GM18867 (cell line): ENCODE measurements at regions not wholly inside any gene's neighbourhood (a gene's known extent, or its start where the extent isn't known, plus 50 kb on each side); places are given as distances from the start of the nearest gene placed in this dataset.
"Not testable (repeated sequence)": the region's sequence is repeated elsewhere in the genome, so short reads cannot be mapped to it uniquely, and the experiment has no call there.

Experiments used
- ATAC-seq: cut with Tn5 transposase; IDR thresholded peaks from one replicate; pipeline ENCODE4 v1.9.1; 2021; ENCODE audit warnings: mild to moderate bottlenecking, moderate library complexity; ENCODE audit not compliant: unreplicated experiment

DNA sequence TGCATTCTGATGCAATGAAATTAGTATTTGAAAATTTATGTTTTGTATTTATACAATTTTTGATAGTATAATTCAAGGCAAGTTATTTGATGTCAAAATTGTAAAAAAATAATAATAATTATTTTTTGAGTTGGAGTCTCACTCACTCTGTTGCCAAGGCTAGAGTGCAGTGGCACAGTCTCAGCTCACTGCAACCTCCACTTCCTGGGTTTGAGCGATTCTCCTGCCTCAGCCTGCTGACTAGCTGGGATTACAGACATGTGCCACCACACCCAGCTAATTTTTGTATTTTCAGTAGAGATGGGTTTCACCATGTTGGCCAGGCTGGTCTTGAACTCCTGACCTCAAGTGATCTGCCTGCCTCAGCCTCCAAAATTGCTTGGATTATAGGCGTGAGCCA, 342.4 kb upstream of the ARPP21 start:
- not testable (repeated sequence) for ATAC-seq

DNA sequence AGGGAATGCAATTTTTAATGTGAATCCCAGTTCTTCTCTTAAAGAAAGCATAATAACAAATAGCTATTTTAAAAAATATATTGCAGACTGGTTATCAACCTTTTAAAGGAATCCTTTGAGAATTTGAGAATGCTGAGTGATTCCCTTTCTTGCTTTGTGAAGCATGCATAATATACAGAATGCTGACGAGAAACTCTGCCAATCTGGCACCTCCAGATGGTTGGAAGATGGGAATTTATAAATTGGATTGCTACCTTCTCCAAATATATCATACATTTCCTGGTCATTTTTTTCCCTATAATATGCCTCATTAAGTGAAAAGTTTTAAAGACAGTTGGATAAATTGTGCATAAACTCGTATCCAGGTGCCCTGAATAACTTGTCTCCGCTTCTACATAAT, 333.9 kb upstream of the ARPP21 start:
- ATAC-seq: no peak

DNA sequence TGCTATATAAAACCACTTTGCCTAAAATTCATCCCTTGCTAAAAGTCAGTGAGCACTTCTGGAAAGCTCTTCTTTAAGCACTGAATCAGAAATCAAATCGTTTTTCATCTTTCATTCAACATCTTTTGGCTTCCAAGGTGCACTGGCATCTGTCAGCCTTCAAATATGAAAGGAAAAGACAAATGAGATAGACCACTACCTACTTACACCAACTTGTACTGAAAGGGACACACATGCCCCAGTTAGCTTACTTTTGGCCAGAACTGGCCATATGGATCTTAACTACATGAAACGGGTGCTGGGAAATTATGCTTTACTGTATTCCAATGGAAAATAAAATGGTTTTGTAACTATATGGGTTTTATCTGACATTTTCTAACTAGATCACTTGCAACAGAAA, 332.0 kb upstream of the ARPP21 start:
- ATAC-seq: no peak

DNA sequence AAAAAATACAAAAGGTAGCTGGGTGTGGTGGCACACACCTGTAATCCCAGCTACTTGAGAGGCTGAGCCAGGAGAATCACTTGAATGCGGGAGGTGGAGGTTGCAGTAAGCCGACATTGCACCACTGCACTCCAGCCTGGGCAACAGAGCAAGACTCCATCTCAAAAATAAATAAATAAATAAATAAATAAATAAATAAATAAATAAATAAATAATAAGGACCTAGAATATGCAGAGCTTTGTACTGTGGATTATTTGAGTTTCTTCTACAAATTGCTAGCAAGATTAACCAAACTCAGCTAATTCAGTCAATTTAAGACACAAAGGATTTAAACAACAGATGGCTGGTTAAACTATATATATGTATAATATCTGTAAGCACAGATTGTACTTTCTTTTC, 322.5 kb upstream of the ARPP21 start:
- ATAC-seq: not testable (repeated sequence)

DNA sequence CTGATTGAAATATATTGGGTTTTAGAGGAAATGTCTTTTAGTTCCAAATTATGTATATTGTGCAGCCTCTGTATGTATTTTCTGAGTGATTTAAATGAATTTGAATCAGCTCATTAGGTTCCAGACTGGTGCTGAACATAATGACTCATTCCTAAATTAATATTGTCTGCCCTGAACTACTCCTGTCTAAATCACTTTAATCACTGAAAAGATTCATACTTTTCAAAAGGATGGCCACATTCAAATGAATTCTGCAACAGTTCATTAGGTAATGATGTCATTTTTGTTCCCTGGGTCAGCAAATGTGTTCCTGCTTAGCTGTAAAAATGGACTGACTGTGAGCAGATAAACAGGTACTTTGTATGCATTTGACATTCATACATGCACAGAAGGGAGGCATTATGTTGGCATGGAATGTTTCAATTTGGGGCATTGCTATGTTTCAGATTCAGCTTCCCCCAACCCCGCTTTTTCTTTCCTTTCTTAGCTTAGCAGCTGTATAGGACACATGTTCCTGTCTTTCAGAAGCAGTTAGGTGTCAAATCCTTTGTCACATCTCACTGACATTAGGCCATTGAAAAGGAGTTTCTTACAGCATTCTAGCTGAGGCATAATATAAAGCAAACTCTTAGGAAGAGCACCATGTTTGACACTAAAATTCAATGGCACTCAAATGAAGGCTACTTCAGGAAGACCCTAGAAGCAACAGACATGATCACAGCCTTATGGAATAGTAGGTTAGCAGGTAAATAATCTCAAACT, 318.5 kb upstream of the ARPP21 start:
- no peak for ATAC-seq

DNA sequence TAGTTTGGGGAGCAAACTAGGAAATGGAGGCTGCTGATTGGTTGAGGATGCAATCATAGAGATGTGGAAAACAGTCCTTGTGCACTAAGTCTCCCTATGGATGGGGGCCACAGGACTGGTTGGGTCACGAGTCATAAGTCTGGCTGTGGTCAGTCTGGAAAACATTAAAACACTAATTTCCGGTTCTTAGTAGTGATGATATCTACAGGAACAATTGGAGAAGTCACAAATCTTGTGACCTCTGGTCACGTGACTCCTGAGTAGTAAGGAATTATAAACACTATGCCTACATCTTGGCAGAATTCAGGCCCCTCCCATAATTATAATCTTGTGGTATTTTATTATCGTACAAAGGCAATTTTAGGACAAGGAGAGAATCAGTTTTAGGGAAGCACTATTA, 317.3 kb upstream of the ARPP21 start:
- ATAC-seq: no peak

DNA sequence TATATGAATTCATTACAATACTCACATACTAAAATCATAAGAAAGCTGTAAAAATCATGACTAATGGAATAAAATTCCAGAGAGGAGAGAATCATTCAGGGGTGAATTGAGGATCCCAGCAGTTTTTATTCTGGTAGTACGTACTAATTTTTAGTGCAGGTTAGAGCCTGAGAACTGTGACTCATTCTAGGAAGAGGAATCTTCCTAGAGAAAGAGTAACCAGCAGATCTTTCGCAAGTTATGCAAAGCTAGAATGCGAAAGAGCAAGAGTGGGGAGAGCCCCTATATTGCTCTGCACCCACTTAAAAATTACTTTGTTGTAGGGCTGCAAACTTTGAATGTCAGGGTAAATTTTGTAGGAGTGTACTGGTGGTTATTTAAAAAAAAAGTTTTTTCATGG, 303.6 kb upstream of the ARPP21 start:
- no peak for ATAC-seq

DNA sequence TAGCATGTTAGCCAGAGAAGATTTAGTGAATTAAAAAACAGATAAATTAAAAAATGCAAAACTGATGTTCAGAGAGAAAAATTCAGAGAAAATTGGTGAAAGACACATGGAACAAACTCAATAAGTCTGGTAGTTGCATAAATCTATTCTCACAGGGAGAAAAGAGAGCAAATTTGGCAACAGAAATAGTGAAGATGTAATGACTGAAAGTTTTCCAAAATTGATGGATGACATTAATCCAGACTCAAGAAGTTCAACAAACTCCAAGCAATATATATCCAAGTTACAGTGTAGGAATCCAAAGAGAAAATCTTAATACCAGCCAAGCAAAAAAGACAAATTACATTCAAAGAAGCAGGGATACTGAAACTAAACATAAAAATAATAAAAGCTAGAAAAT, 302.7 kb upstream of the ARPP21 start:
- no peak for ATAC-seq

DNA sequence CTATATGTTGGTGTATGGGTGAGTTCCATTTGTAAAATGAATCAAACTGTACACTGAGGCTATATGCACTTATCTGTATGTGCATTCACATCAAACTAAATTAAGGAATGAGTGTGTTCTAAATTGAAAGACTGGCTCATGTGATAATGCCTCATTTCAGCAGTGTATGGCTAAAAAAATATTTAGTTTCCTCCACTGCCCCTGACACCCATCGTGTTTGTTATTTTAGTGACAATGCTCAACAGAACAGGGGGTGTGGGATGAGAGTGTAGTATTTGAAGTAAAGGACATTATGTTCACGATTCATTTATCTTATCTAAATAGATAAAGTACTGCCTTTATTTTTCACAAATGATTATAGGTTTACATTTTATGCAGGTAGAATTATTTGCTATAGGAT, 301.1 kb upstream of the ARPP21 start:
- no peak for ATAC-seq

DNA sequence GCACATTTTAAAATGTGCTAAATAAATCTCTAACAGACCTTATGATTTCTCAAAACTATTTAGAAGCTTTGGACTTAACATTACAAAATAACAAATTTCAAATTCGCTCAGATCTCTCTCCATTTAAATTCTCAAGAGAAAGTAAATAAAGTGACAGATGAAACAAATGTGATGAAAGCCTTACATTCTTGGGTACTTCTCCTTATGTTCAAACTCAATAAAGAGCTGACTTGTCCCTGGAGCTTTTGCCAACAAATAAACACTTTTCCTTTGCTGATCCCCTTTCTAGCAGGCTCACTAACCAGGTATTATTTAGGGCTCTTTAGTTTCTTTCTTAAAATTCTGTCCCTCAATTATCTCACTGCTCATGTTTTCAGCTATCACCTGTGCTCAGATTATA, 259.1 kb upstream of the ARPP21 start:
- ATAC-seq: no peak

DNA sequence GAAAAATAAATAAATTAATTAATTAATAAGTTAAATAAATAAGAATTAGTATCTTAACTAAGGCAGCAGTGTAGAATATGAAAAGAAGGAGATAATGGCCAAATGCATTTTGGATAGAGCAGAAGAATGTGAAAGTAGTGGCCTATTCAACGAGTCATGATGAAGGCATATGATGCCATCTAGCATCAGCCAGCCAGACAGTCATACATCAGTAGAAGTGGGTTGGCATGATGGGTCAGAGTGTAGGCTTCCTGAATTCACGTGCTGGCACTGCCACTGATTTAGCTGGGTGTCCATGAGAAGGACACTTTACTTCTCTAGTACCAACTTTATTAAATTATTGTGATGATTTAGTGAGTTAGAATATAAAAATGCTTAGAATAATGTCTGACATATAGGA, 256.1 kb upstream of the ARPP21 start:
- no peak for ATAC-seq

DNA sequence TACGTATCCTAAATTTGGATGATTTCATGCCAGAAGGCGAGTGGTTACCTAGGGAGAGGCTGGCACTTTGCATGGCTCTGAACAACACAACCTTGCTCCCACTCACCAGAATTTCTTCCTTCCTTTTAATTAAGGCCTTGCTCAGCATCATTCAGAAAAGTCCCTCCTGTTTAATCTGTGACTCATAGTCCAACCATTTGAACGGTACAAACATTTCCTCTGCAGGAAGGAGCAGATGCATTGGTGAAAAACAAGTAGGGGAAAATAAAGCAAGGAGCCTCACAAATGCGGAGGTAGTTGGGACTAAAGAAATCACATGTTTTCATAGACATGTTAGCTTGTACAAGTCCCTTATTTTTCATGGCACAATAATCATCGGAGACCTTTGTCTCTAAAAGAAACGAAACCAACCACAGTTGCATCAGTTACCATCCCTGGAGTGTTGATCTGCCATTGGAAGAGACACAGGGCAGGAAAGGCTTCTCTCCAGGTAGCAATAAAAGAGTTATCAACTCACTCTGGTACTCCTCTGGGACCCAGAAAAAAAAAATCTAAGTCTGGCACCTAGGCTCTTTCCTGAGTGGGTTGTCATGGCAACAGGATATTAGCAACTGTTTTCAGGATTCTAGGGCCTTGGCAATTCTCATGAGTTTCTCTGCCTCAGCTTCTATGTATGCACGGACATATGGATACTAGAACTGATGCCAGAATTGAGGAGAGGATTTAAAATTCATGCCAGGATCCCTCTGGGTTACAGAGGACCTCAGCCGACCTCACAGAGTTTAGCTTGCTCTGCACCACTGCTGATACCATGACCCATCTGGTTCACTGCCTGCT, 255.4 kb upstream of the ARPP21 start:
- no peak for ATAC-seq

DNA sequence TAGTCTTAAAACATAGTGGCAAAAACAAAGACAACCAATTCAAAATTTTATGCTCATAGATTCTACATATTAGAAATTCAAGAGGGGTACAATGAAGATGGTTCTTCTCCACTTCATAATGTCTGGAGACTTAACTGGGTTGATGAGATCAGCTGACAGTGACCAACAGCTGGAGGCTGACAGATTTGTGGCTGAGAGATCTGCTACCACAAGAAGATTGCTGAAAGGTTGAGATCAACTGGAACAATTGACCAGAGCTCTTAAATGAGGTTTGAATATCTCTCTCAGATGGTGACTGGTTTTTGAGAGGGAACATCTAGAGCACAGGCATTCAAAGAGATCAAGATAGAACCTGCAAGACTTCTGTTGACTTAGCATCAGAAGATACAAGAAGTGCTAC, 254.1 kb upstream of the ARPP21 start:
- ATAC-seq: no peak

DNA sequence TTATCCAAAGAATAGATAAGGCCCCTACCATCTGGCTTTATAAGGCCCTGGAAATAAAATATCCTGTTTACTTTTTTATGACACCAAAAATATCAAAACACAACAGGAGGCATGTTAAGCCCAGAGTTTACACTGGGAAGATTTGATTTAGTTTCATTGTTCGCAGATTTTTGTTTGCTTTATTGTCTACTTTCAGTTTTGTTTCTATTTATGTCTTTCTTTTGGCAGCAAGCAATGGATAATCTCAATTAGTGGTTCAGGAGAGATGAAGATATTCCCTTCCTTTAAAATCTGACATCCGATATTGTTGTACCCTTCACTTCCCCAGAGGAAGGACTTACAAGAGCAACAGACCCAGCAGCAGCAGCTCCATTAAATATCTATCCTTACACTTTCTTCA, 249.4 kb upstream of the ARPP21 start:
- no peak for ATAC-seq

DNA sequence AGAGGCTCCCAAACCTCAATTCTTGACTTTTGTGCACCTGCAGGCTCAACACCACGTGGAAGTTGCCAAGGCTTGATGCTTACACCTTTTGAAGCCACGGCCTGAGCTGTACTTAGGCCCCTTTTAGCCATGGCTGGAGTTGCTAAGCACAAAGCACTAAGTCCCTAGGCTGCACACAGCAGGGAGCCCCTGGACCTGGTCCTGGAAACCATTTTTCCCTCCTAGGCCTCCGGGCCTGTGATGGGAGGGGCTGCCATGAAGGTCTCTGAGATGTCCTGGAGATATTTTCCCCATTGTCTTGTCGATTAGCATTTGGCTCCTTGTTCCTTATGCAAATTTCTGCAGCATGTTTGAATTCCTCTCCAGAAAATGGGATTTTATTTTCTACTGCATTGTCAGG, 247.1 kb upstream of the ARPP21 start:
- no peak for ATAC-seq

DNA sequence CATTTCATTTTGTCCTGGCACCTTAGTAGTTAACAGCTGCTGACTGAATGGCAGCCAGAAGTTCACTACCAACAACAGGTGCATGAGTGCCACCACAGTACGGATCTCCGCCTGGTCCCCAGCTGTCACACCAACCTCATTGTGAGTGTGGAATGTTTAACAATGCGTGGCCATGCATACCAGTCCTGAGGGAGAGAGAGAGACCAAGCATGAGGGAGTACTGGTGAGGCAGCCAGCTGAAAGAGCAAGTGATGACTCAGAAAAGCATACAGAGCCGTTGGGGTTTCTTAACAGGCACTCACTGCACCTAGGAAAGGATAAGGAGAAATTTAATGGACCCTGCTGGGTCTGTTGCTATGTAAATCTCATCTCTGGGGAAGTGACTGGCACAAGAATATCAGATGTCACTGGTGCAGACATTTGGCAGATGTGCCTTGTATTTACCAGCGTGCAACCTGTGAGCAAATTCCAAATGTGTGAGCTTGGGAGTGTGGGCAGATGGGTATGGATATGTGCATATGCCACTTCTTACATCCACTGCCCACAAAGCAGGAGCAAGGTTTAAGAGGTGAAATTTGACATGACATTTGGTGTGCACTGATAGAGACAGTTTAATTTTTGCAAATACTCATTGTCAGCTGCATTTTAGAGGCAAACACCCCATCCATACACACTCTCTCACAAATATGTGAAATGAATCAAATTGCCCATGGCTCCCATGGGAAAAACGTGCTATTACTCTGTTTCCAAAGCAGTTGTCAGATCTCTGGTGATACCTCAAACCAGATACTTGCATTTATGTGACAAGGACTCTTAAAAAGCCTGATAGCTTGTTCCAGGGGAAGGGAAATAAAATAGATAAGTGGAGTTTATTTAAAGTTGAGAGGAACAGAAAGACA, 245.2 kb upstream of the ARPP21 start:
- no peak for ATAC-seq

DNA sequence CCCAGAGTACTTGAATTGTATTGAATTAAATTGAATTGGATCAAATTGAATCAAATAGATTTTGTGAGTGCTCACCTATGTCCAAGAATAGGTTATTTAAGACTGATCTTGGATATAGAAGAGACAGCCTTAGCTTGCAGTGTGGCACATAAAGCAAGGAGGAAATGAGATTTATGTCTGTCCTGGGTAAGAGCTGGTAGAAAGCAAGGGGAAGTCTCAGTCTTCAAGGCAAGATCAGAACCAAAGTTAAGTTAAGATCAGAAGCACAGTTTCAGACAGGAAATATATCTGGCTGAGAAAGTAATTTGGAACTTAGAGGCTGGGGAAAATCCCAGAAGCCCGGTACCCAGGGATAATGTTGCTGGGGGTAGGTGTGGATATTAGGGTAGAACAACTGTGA, 244.4 kb upstream of the ARPP21 start:
- no peak for ATAC-seq

DNA sequence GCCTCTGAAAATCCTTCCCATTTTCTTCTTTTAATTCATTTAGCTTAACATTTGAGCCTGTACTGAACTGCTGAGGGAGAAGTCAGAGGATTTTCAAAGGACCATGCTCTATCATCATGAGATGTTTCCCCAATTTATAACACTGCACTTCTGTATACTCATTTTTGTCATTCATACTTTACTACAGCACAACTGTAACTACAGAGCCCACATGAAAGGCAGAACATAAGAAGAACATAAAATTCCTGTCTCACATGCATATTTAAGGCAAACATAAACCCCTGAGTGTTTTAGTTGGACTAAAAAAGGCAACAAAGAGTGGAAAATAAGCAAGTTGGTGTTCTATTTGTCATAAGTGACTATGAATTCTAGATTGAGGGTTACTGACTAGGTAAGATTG, 237.7 kb upstream of the ARPP21 start:
- no peak for ATAC-seq

DNA sequence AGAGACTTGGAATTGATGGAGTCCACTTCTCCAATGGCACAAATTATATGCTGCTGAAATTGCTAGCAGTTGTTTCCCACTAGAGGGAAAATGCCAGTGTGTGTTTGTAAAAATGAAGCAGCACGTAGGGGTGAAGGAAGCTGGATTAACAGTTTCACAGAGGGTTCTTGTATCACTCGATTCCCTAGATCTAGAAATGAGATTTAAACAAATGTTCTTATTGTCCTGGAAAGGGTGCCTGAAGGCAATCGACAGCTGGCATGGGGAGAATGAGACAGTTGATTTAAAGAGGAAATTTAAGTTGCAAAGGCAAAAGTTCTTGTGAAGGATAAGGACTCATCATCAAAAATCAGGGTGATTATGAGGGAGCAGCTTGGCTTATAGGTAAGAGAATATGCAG, 234.8 kb upstream of the ARPP21 start:
- ATAC-seq: no peak

DNA sequence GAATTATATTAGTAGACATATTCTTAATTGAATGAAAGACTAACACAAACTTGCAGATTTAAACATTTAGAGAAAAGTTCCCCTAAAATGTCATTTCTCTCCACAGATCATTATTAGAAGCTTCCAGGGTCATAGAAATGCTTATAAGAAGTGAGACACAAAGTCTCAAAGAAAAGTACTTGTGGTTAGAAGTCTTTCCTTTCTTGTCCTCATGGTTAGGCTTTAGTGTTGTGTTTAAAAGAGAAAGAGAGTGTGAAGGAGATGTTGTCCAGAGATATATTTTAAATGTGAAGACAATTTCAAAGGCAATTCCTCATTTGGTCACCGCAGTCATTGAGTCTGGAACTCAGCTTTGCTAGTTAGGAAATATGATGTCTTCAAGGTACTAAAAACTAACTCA, 230.4 kb upstream of the ARPP21 start:
- ATAC-seq: no peak

DNA sequence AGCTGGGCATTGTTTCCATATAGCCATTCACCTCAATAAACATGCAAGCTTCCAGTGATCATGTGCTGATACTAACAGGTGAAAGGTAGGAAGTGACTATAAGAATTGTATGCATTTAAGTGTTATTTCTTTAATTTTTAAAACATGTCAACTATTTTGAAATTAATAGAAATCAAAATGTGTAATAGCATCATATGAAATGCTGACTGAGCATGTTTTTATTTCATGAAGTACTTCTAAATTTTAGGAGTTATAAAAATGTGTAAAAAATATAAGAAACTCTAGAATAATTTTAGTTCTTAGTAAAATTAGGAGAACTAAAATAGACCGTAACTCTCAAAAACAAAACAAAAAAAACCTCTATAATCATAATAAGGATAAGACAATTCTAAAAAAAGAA, 229.3 kb upstream of the ARPP21 start:
- ATAC-seq: no peak
